Endothelial cell of umbilical vein (primary cell): ENCODE measurements at regions not wholly inside any gene's neighbourhood (a gene's known extent, or its start where the extent isn't known, plus 50 kb on each side); places are given as distances from the start of the nearest gene placed in this dataset.

ENCODE experiments used
- BruUV-seq: library from RNA; stranded (reverse); fragments of 400-500 nt; replicated peaks from 2 replicates; lab custom pipeline; 2021; lab: Mats Ljungman, UMichigan
- CTCF ChIA-PET: fragments of 300-600, 350-600 bp; sonication (Branson Sonifier 250); formaldehyde crosslinking; loops from one replicate; lab custom pipeline; 2021; ENCODE audit warnings: antibody characterized with exemption, inconsistent platforms; lab: Charles Lee
- POLR2A ChIA-PET: fragments of 300-600, 350-600 bp; sonication (Branson Sonifier 250); formaldehyde crosslinking; loops from one replicate; lab custom pipeline; 2021; ENCODE audit warnings: antibody characterized with exemption, inconsistent platforms; lab: Charles Lee
- DNase-seq: peaks from one replicate; pipeline ENCODE4 v3.0.0-alpha.2; 2011; ENCODE audit warnings: low read depth, low spot score
- FAIRE-seq: peaks from 2 replicates; lab custom pipeline; 2011; peaks lifted over from hg19 to GRCh38; lab: Jason Lieb, UNC
- H2AFZ ChIP-seq: 2 replicates; pipeline ENCODE4 v1.6.0; 2012; ENCODE audit warnings: low read depth, low read length, control low read depth, inconsistent platforms
- H3K27ac ChIP-seq: 2 replicates; pipeline ENCODE4 v1.5.1; 2011; ENCODE audit warnings: low read depth, mild to moderate bottlenecking, control low read depth, low read length, moderate library complexity; ENCODE audit not compliant: insufficient read depth
- H3K27me3 ChIP-seq, 2 experiments: 2 replicates each; pipeline versions ENCODE4 v1.6.0 to v1.6.1; 2011; ENCODE audit warnings: low read length in 2 of 2, mixed read lengths in 1 of 2; ENCODE audit not compliant: control insufficient read depth in 2 of 2, insufficient read depth in 2 of 2
- H3K36me3 ChIP-seq, 2 experiments: 2 replicates in 1 of 2; 3 replicates in 1 of 2; pipeline ENCODE4 v1.5.1; 2011; ENCODE audit warnings: low read length in 2 of 2, mild to moderate bottlenecking in 1 of 2, moderate library complexity in 1 of 2; ENCODE audit not compliant: control insufficient read depth in 2 of 2, insufficient read depth in 2 of 2; ENCODE audit errors: extremely low read depth in 1 of 2
- H3K4me1 ChIP-seq: 3 replicates; pipeline ENCODE4 v1.5.1; 2011; ENCODE audit warnings: mild to moderate bottlenecking, low read length; ENCODE audit not compliant: control insufficient read depth, insufficient read depth; ENCODE audit errors: extremely low read depth
- H3K4me2 ChIP-seq: 2 replicates; pipeline ENCODE4 v1.6.1; 2011; ENCODE audit warnings: low read length, control low read depth, mixed read lengths; ENCODE audit not compliant: insufficient read depth
- H3K4me3 ChIP-seq, 3 experiments: fragments of 200-600 bp in 1 of 3; sonication (generic), shearing (Covaris generic) in 1 of 3; replicated peaks in 1 of 3; 2 replicates each; pipeline ENCODE4 v1.5.1; 2011 to 2016; ENCODE audit warnings: control low read depth in 3 of 3, low read length in 3 of 3, mild to moderate bottlenecking in 2 of 3, inconsistent platforms in 1 of 3, low read depth in 1 of 3, moderate library complexity in 1 of 3; ENCODE audit not compliant: insufficient read depth in 1 of 3
- H3K79me2 ChIP-seq: 2 replicates; pipeline ENCODE4 v1.6.0; 2012; ENCODE audit warnings: low read length, inconsistent platforms; ENCODE audit not compliant: control insufficient read depth, insufficient read depth
- H3K9ac ChIP-seq: replicated peaks from 2 replicates; pipeline ENCODE3; 2011; ENCODE audit warnings: low read length, control low read depth; ENCODE audit not compliant: insufficient read depth; ENCODE audit errors: extremely low read depth
- H3K9me1 ChIP-seq: replicated peaks from 3 replicates; pipeline ENCODE4 v1.6.0; 2011; ENCODE audit warnings: mild to moderate bottlenecking, low read length; ENCODE audit not compliant: control insufficient read depth, insufficient read depth; ENCODE audit errors: extremely low read depth
- H3K9me3 ChIP-seq: replicated peaks from 2 replicates; pipeline ENCODE4 v1.5.1; 2012; ENCODE audit warnings: low read length, inconsistent platforms; ENCODE audit not compliant: control insufficient read depth, insufficient read depth
- H4K20me1 ChIP-seq: replicated peaks from 2 replicates; pipeline ENCODE3; 2011; ENCODE audit warnings: mild to moderate bottlenecking, low read length; ENCODE audit not compliant: control insufficient read depth, insufficient read depth; ENCODE audit errors: extremely low read depth
- EZH2 ChIP-seq: IDR thresholded peaks from 2 replicates; pipeline ENCODE4 v1.6.1; 2012; ENCODE audit warnings: borderline replicate concordance, low read depth, mild to moderate bottlenecking, moderate library complexity, low read length, inconsistent platforms; ENCODE audit not compliant: severe bottlenecking
- FOS ChIP-seq: IDR thresholded peaks from 2 replicates; pipeline ENCODE4 v1.6.1; 2011; ENCODE audit warnings: mild to moderate bottlenecking, low read length, moderate library complexity, borderline replicate concordance; ENCODE audit not compliant: insufficient read depth
- GATA2 ChIP-seq: IDR thresholded peaks from 2 replicates; pipeline ENCODE4 v1.7.0; 2011; ENCODE audit warnings: low read depth, mild to moderate bottlenecking, moderate library complexity, mixed read lengths, low read length; ENCODE audit not compliant: insufficient read length, insufficient read depth
- JUN ChIP-seq: IDR thresholded peaks from 2 replicates; pipeline ENCODE4 v1.6.1; 2011; ENCODE audit warnings: borderline replicate concordance, low read depth; ENCODE audit not compliant: insufficient read length, insufficient read depth
- MYC ChIP-seq: IDR thresholded peaks from one replicate; pipeline ENCODE4 v1.6.1; 2011; ENCODE audit warnings: mild to moderate bottlenecking, low read depth, low read length
- POLR2A ChIP-seq: IDR thresholded peaks from 2 replicates; pipeline ENCODE4 v1.6.1; 2012; ENCODE audit warnings: low read depth, mild to moderate bottlenecking, control low read depth, low read length
- POLR2AphosphoS5 ChIP-seq: IDR thresholded peaks from 2 replicates; pipeline ENCODE4 v1.6.1; 2012; ENCODE audit warnings: low read depth, mild to moderate bottlenecking, control low read depth, low read length, moderate library complexity; ENCODE audit not compliant: insufficient read depth
- dilution Hi-C: fragments of 300-500 bp; cut with MboI; formaldehyde crosslinking; loops from one replicate; pipeline ENCODE4 v1.15.0; 2019; ENCODE audit warnings: low sequenced_read_pairs; ENCODE audit not compliant: extremely low pct_ligation_motif_present
- intact Hi-C: fragments of 100-400 bp; cut with micrococcal nuclease; formaldehyde crosslinking; loops from one replicate; pipeline ENCODE4 v1.10.0; 2022
- TF ChIP-seq, protein P1 (sequence below), 2 donors: IDR thresholded peaks; 1 replicate in 1 of 2; 2 replicates in 1 of 2; pipeline ENCODE4 v1.5.1; 2011; ENCODE audit warnings: low read length in 2 of 2, mild to moderate bottlenecking in 2 of 2, moderate library complexity in 2 of 2, control low read depth in 1 of 2, inconsistent platforms in 1 of 2, low read depth in 1 of 2; ENCODE audit not compliant: insufficient read depth in 1 of 2; ENCODE audit errors: extremely low read depth in 1 of 2
- TF ChIP-seq, protein P2 (sequence below): IDR thresholded peaks from 2 replicates; pipeline ENCODE4 v1.6.1; 2011; ENCODE audit not compliant: insufficient read depth, insufficient read length

- Histone ChIP-seq H3K4me2 (no peak overlapping the region), H2AFZ (no peak overlapping the region), H3K79me2 (no peaks in the 10 kb centered on the region), H3K27ac (no peak overlapping the region), H3K4me1 (no peaks in the 10 kb centered on the region), H3K9ac (no peak overlapping the region), H3K4me3 (no peak overlapping the region), H3K27me3 (no peaks in the 10 kb centered on the region), H3K9me1 (no peaks in the 10 kb centered on the region), H4K20me1 (no peaks in the 10 kb centered on the region), H3K9me3 (no peaks in the 10 kb centered on the region), H3K36me3 (no peaks in the 10 kb centered on the region)
- BruUV-seq, result no TSS peak
- FAIRE-seq (no peak), DNase-seq (no peak)
- ChIA-PET CTCF (no interaction called here), POLR2A (no interaction called here)
- TF ChIP-seq POLR2AphosphoS5 (no peak), JUN (no peak), EZH2 (no peak)
- TF ChIP-seq, protein P1, sequence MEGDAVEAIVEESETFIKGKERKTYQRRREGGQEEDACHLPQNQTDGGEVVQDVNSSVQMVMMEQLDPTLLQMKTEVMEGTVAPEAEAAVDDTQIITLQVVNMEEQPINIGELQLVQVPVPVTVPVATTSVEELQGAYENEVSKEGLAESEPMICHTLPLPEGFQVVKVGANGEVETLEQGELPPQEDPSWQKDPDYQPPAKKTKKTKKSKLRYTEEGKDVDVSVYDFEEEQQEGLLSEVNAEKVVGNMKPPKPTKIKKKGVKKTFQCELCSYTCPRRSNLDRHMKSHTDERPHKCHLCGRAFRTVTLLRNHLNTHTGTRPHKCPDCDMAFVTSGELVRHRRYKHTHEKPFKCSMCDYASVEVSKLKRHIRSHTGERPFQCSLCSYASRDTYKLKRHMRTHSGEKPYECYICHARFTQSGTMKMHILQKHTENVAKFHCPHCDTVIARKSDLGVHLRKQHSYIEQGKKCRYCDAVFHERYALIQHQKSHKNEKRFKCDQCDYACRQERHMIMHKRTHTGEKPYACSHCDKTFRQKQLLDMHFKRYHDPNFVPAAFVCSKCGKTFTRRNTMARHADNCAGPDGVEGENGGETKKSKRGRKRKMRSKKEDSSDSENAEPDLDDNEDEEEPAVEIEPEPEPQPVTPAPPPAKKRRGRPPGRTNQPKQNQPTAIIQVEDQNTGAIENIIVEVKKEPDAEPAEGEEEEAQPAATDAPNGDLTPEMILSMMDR (IDR thresholded peaks at IDR 0.05; ENCODE audit: extremely low read depth in 1 of 2, insufficient read depth in 1 of 2, low read depth in 1 of 2, low read length in 2 of 2), result no peak
- intact Hi-C loops (loop anchor here (10.0 kb wide), 1 partner anchor 114 kb away; no protein-coding TSS in a partner anchor), dilution Hi-C loops (no loop called here)
These were observed 141.0 kb downstream of the SLC17A6 start for GRCh38 chr11:22479208-22479607.

GRCh38 chr11:22478169-22478568 lies 140.0 kb downstream of the SLC17A6 start:
- dilution Hi-C loops, result no loop called here
- Histone ChIP-seq H2AFZ (no peak overlapping the region), H3K27me3 (no peaks in the 10 kb centered on the region), H3K4me2 (no peak overlapping the region), H4K20me1 (no peaks in the 10 kb centered on the region), H3K9me1 (no peaks in the 10 kb centered on the region), H3K79me2 (no peaks in the 10 kb centered on the region), H3K4me3 (no peak overlapping the region), H3K9me3 (no peaks in the 10 kb centered on the region), H3K4me1 (no peaks in the 10 kb centered on the region), H3K27ac (no peak overlapping the region), H3K36me3 (no peaks in the 10 kb centered on the region), H3K9ac (no peak overlapping the region)
- no peak for TF ChIP-seq JUN
- TF ChIP-seq, protein P2, sequence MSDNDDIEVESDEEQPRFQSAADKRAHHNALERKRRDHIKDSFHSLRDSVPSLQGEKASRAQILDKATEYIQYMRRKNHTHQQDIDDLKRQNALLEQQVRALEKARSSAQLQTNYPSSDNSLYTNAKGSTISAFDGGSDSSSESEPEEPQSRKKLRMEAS, result no peak
- no peak for TF ChIP-seq MYC
- TF ChIP-seq GATA2, result no peak
- no peak for TF ChIP-seq FOS
- no peak for TF ChIP-seq POLR2AphosphoS5
- TF ChIP-seq POLR2A, result no peak
- no peak for TF ChIP-seq EZH2
- TF ChIP-seq, protein P1 (IDR thresholded peaks at IDR 0.05; ENCODE audit: extremely low read depth in 1 of 2, insufficient read depth in 1 of 2, low read depth in 1 of 2, low read length in 2 of 2), result no peak
- intact Hi-C loops, result loop anchor here (10.0 kb wide), 1 partner anchor 113 kb away; no protein-coding TSS in a partner anchor
- CTCF ChIA-PET, result interaction anchor here (0.6 kb wide), 1 partner anchor 288 kb away, joined by 4 read pairs; no protein-coding TSS in a partner anchor
- FAIRE-seq, result no peak
- no TSS peak for BruUV-seq
- POLR2A ChIA-PET, result no interaction called here
- no peak for DNase-seq
